ENCODE measurements at regions not wholly inside any gene's neighbourhood (a gene's known extent, or its start where the extent isn't known, plus 50 kb on each side); places are given as distances from the start of the nearest gene placed in this dataset.

DNA sequence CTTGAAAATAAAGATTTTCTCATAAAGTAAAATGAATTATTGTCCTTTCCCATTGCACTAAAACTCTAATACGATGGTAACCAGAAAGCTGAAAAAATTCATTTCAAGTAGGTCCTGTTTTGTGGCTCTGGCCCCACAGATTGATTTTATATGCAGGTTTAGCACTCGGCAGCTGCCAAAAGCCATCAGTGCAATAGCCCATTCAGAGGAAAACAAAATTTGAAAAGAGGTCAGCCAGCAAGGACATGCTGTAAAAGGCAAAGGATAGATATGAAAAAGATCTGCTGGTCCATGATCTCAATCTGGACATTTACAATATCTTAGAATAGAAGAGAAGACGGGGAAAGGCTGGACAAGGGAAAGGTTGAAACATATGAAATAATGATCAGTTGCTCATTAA, 414.8 kb upstream of the NOVA1 start:
- TF ChIP-seq L3MBTL2 (conservative IDR thresholded peaks at IDR 0.05): no peak
- no peak for TF ChIP-seq CTBP1 (IDR thresholded peaks at IDR 0.05; ENCODE audit: borderline replicate concordance)

Measured in HEK293T (cell line).